ENCODE measurements at regions not wholly inside any gene's neighbourhood (a gene's known extent, or its start where the extent isn't known, plus 50 kb on each side); places are given as distances from the start of the nearest gene placed in this dataset.

DNA sequence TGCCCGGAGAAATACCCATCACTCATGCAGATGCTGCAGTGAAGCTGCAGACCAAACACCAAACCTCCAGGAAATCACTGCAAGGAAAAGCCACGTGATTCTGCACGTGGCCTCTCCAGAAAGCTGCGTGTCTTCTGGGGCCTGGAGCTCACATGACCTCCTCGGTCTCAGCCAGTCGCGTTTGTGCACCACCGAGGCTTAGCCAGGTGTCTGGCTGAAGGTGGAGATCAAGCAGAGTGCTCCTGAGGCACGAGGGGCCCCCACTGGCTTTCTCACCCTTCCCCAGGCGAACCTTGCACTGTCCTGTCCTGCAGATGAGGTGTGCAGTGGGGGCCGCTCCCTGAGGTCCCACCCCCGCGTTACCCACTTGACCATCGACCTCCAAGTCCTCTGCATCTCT, 257.3 kb downstream of the RBFOX3 start:
- TF ChIP-seq CTCF (IDR thresholded peaks at IDR 0.05) (no peak), KAT7 (CRISPR knock-in tag; IDR thresholded peaks at IDR 0.05; ENCODE audit: borderline replicate concordance) (no peak), CREM (CRISPR knock-in tag; IDR thresholded peaks at IDR 0.05) (no peak), FOXP4 (CRISPR knock-in tag; IDR thresholded peaks at IDR 0.05) (no peak)

All from WTC11 (cell line).